ENCODE measurements at regions not wholly inside any gene's neighbourhood (a gene's known extent, or its start where the extent isn't known, plus 50 kb on each side); places are given as distances from the start of the nearest gene placed in this dataset.

GRCh38 chr17:6290488-6291196 is 144.3 kb downstream of the AIPL1 start:
- intact Hi-C loops (cut with micrococcal nuclease), result no loop called here

More at GRCh38 chr17:6290488-6291196, 144.3 kb downstream of the AIPL1 start:
- dilution Hi-C loops (cut with MboI; ENCODE audit: extremely low pct_ligation_motif_present, low sequenced_read_pairs), result no loop called here
- TF ChIP-seq GATA2 (IDR thresholded peaks at IDR 0.05; ENCODE audit: insufficient read depth, insufficient read length, low read depth, low read length) (no peak), EZH2 (IDR thresholded peaks at IDR 0.05; ENCODE audit: borderline replicate concordance, low read depth, low read length, severe bottlenecking) (no peak), MAX (IDR thresholded peaks at IDR 0.05; ENCODE audit: insufficient read depth, insufficient read length) (no peak), CTCF (IDR thresholded peaks at IDR 0.05; ENCODE audit: extremely low read depth in 1 of 2, insufficient read depth in 1 of 2, low read depth in 1 of 2, low read length in 2 of 2) (no peak), JUN (IDR thresholded peaks at IDR 0.05; ENCODE audit: borderline replicate concordance, insufficient read depth, insufficient read length, low read depth) (no peak), POLR2A (IDR thresholded peaks at IDR 0.05; ENCODE audit: low read depth, low read length) (no peak), FOS (IDR thresholded peaks at IDR 0.05; ENCODE audit: borderline replicate concordance, insufficient read depth, low read length) (no peak), POLR2AphosphoS5 (IDR thresholded peaks at IDR 0.05; ENCODE audit: insufficient read depth, low read depth, low read length) (no peak), MYC (IDR thresholded peaks at IDR 0.05; ENCODE audit: low read depth, low read length) (no peak)
- no peak overlapping the region for H3K4me3 ChIP-seq (replicated peaks in 1 of 3; ENCODE audit: insufficient read depth in 1 of 3, low read depth in 1 of 3, low read length in 3 of 3)
- H3K4me1 ChIP-seq (ENCODE audit: control insufficient read depth, extremely low read depth, insufficient read depth, low read length), result no peaks in the 10 kb centered on the region
- H2AFZ ChIP-seq (ENCODE audit: low read depth, low read length), result no peak overlapping the region
- no peaks in the 10 kb centered on the region for H3K79me2 ChIP-seq (ENCODE audit: control insufficient read depth, insufficient read depth, low read length)
- no peaks in the 10 kb centered on the region for H3K9me3 ChIP-seq (replicated peaks; ENCODE audit: control insufficient read depth, insufficient read depth, low read length)
- BruUV-seq (replicated peaks), result no TSS peak
- no peak for DNase-seq (ENCODE audit: low read depth, low spot score)
- no peaks in the 10 kb centered on the region for H3K36me3 ChIP-seq (ENCODE audit: control insufficient read depth in 2 of 2, extremely low read depth in 1 of 2, insufficient read depth in 2 of 2, low read length in 2 of 2)
- H3K27me3 ChIP-seq (ENCODE audit: control insufficient read depth in 2 of 2, insufficient read depth in 2 of 2, low read length in 2 of 2), result peaks cover 0 to 6% of the 10 kb centered on the region in 2 experiments
- no peak overlapping the region for H3K9ac ChIP-seq (replicated peaks; ENCODE audit: extremely low read depth, insufficient read depth, low read length)
- no peak overlapping the region for H3K27ac ChIP-seq (ENCODE audit: insufficient read depth, low read depth, low read length)
- POLR2A ChIA-PET, result no interaction called here
- H3K4me2 ChIP-seq (ENCODE audit: insufficient read depth, low read length), result no peak overlapping the region
- no peak for FAIRE-seq
- CTCF ChIA-PET, result interaction anchor here (1.2 to 1.5 kb wide), 4 partner anchors 24 to 194 kb away, joined by 3 to 4 read pairs (median 3); no protein-coding TSS in a partner anchor
- no peaks in the 10 kb centered on the region for H3K9me1 ChIP-seq (replicated peaks; ENCODE audit: control insufficient read depth, extremely low read depth, insufficient read depth, low read length)
- no peaks in the 10 kb centered on the region for H4K20me1 ChIP-seq (replicated peaks; ENCODE audit: control insufficient read depth, extremely low read depth, insufficient read depth, low read length)
